Natural killer cell (primary cell): ENCODE measurements at regions not wholly inside any gene's neighbourhood (a gene's known extent, or its start where the extent isn't known, plus 50 kb on each side); places are given as distances from the start of the nearest gene placed in this dataset.

Source experiments
- ATAC-seq, 3 donors: fragments of 150-1000 bp in 2 of 3; fragments of 200-7000 bp in 1 of 3; cut with Tn5 transposase; 1 replicate in 1 of 3; 2 replicates in 2 of 3; pipeline ENCODE4 v1.10.0; 2021; ENCODE audit warnings: mild to moderate bottlenecking in 2 of 3, moderate library complexity in 2 of 3
- DNase-seq, 2 donors: peaks; one replicate each; pipeline versions ENCODE4 v3.0.0 to v3.0.0-alpha.2; 2013 to 2021; ENCODE audit warnings: mixed read lengths in 1 of 2
- H3K27ac ChIP-seq: one replicate; pipeline ENCODE4 v1.5.1; 2013; ENCODE audit warnings: mild to moderate bottlenecking, low read length
- H3K27me3 ChIP-seq: one replicate; pipeline ENCODE4 v1.6.1; 2013; ENCODE audit warnings: low read length; ENCODE audit not compliant: control insufficient read depth, insufficient read depth
- H3K36me3 ChIP-seq: one replicate; pipeline ENCODE4 v1.6.1; 2013; ENCODE audit warnings: low read length; ENCODE audit not compliant: control insufficient read depth, insufficient read depth
- H3K4me1 ChIP-seq: one replicate; pipeline ENCODE4 v1.6.1; 2013; ENCODE audit warnings: low read length; ENCODE audit not compliant: control insufficient read depth, insufficient read depth
- H3K4me3 ChIP-seq: one replicate; pipeline ENCODE4 v1.5.1; 2013; ENCODE audit warnings: low read length
- H3K9me3 ChIP-seq: one replicate; pipeline ENCODE4 v1.6.1; 2013; ENCODE audit warnings: low read length; ENCODE audit not compliant: control insufficient read depth, insufficient read depth
- H3K27ac Mint-ChIP-seq, 2 donors: one replicate each; pipeline ENCODE4 v1.8.0; 2022; ENCODE audit warnings: mild to moderate bottlenecking in 2 of 2, mixed read lengths in 2 of 2, moderate library complexity in 1 of 2
- H3K27me3 Mint-ChIP-seq, 2 donors: one replicate each; pipeline ENCODE4 v1.8.0; 2022; ENCODE audit warnings: low read depth in 2 of 2, mixed read lengths in 2 of 2
- H3K36me3 Mint-ChIP-seq: one replicate; pipeline ENCODE4 v1.8.0; 2022; ENCODE audit warnings: mixed read lengths
- H3K4me1 Mint-ChIP-seq, 2 donors: one replicate each; pipeline ENCODE4 v1.8.0; 2022; ENCODE audit warnings: mixed read lengths in 2 of 2
- H3K4me3 Mint-ChIP-seq: one replicate; pipeline ENCODE4 v1.8.0; 2022; ENCODE audit warnings: mild to moderate bottlenecking, moderate library complexity, mixed read lengths
- H3K9me3 Mint-ChIP-seq, 2 donors: one replicate each; pipeline ENCODE4 v1.8.0; 2022; ENCODE audit warnings: mixed read lengths in 2 of 2
- CTCF ChIP-seq: fragments of 200-600 bp; IDR thresholded peaks from one replicate; pipeline ENCODE4 v1.8.0; 2022; ENCODE audit warnings: antibody characterized with exemption
- WGBS: methylation state at CpG from one replicate; pipeline ENCODE4 v1.1.7; 2013; ENCODE audit warnings: missing lambda C conversion rate; ENCODE audit not compliant: insufficient coverage; 5-methylcytosine and 5-hydroxymethylcytosine counted together
- intact Hi-C: fragments of 100-400 bp; cut with micrococcal nuclease; formaldehyde crosslinking; loops from one replicate; pipeline ENCODE4 v1.14.2; 2022

- intact Hi-C loops: no loop called here
- Mint-ChIP-seq H3K36me3 (no peaks in the 10 kb centered on the region), H3K4me1 (peaks cover 0 to 8% of the 10 kb centered on the region in 2 donors), H3K9me3 (no peaks in the 10 kb centered on the region), H3K27me3 (peaks cover 3 to 12% of the 10 kb centered on the region in 2 donors), H3K4me3 (no peak overlapping the region), H3K27ac (no peak overlapping the region)
- H3K27ac ChIP-seq: no peak overlapping the region
- WGBS: 85% methylated on average over 4 of the region's 4 CpGs
- DNase-seq: no peak
- H3K9me3 ChIP-seq: no peaks in the 10 kb centered on the region
- no peaks in the 10 kb centered on the region for H3K27me3 ChIP-seq
- no peak overlapping the region for H3K4me3 ChIP-seq
- H3K4me1 ChIP-seq: peaks cover 15% of the 10 kb centered on the region
- no peak for TF ChIP-seq CTCF
- no peak for ATAC-seq
- H3K36me3 ChIP-seq: no peaks in the 10 kb centered on the region
These were observed 355.7 kb upstream of the DUSP10 start for GRCh38 chr1:222097588-222097987.

DNA sequence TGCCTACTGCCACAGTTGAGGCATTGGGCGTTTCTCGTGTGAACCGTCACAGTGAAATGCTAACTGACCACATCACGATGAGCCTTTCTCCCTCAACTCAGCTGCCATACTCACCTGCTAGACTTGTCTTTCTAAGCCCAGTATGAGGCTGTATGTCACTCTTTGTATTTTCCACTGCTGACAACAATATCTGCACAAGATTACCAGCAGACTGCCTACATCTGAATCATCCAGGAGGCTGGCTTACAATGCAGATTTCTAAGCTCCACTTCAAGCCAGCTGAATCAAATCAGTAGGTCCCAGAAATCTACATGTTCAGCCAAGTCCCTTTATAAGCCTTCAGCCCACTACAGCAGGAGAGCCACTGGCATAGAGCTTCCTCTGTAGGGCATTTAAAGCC lies 355.0 kb upstream of the DUSP10 start:
- Histone ChIP-seq H3K27ac (no peak overlapping the region), H3K4me3 (no peak overlapping the region), H3K9me3 (no peaks in the 10 kb centered on the region), H3K4me1 (peaks cover 15% of the 10 kb centered on the region), H3K27me3 (no peaks in the 10 kb centered on the region), H3K36me3 (no peaks in the 10 kb centered on the region)
- no peak overlapping the region for H3K27ac Mint-ChIP-seq
- ATAC-seq: peak in 2 of 3 donors; percentile 68 to 80
- no peak overlapping the region for H3K4me3 Mint-ChIP-seq
- no peaks in the 10 kb centered on the region for H3K36me3 Mint-ChIP-seq
- no peak for TF ChIP-seq CTCF
- no peaks in the 10 kb centered on the region for H3K9me3 Mint-ChIP-seq
- intact Hi-C loops: loop anchor here (1.0 kb wide), 3 partner anchors 70 to 358 kb away; no protein-coding TSS in a partner anchor
- WGBS: 51% methylated on average over 4 of the region's 4 CpGs
- H3K4me1 Mint-ChIP-seq: peaks cover 0 to 1% of the 10 kb centered on the region in 2 donors
- peaks cover 3 to 17% of the 10 kb centered on the region in 2 donors for H3K27me3 Mint-ChIP-seq
- no peak for DNase-seq

DNA sequence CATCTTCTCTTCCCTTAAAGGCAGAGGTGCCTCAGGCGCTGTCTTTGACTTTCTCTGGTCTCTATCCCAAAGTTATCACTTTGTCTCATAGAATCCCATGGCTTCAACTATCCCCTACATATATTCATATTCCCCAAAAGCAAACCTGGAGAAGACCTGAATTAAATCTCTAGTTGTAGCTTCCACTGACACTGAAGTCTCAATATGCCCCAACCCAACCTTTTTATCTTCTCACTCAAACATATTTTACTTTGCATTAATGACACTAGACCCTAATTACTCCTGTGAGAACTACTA lies 354.5 kb upstream of the DUSP10 start:
- Histone ChIP-seq H3K27ac (no peak overlapping the region), H3K4me3 (no peak overlapping the region), H3K4me1 (peaks cover 15% of the 10 kb centered on the region), H3K27me3 (no peaks in the 10 kb centered on the region), H3K36me3 (no peaks in the 10 kb centered on the region), H3K9me3 (no peaks in the 10 kb centered on the region)
- ATAC-seq: no peak
- DNase-seq: no peak
- Mint-ChIP-seq H3K9me3 (no peaks in the 10 kb centered on the region), H3K27me3 (peaks cover 3 to 17% of the 10 kb centered on the region in 2 donors), H3K4me3 (no peak overlapping the region), H3K4me1 (no peaks in the 10 kb centered on the region), H3K36me3 (no peaks in the 10 kb centered on the region), H3K27ac (no peak overlapping the region)
- 94% methylated on average over 1 of the region's 1 CpG for WGBS
- intact Hi-C loops: loop anchor here (1.0 kb wide), 3 partner anchors 71 to 359 kb away; no protein-coding TSS in a partner anchor
- peak; percentile 48 for TF ChIP-seq CTCF
